Fibroblast of pulmonary artery (primary cell): ENCODE measurements at regions not wholly inside any gene's neighbourhood (a gene's known extent, or its start where the extent isn't known, plus 50 kb on each side); places are given as distances from the start of the nearest gene placed in this dataset.

Experiments used
- DNase-seq: peaks from one replicate; pipeline ENCODE4 v3.0.0-alpha.2; 2010; ENCODE audit warnings: low read depth
- H3K4me3 ChIP-seq: replicated peaks from 2 replicates; pipeline ENCODE4 v1.5.1; 2011; ENCODE audit warnings: low read depth, mild to moderate bottlenecking, control low read depth, low read length, moderate library complexity
- CTCF ChIP-seq: IDR thresholded peaks from 2 replicates; pipeline ENCODE4 v1.5.1; 2011; ENCODE audit warnings: mild to moderate bottlenecking, control low read depth, low read length, inconsistent platforms; ENCODE audit errors: missing control alignments

GRCh38 chr22:47801541-47802245 lies 1039.2 kb downstream of the TBC1D22A start:
- H3K4me3 ChIP-seq, result no peak overlapping the region
- no peak for TF ChIP-seq CTCF
- no peak for DNase-seq

GRCh38 chr22:47798229-47798628 lies 1035.8 kb downstream of the TBC1D22A start:
- TF ChIP-seq CTCF, result no peak
- no peak for DNase-seq
- no peak overlapping the region for H3K4me3 ChIP-seq

GRCh38 chr22:47797342-47797945 lies 1035.0 kb downstream of the TBC1D22A start:
- TF ChIP-seq CTCF, result no peak
- H3K4me3 ChIP-seq, result no peak overlapping the region
- DNase-seq, result no peak

- no peak for DNase-seq
- H3K4me3 ChIP-seq, result no peak overlapping the region
- no peak for TF ChIP-seq CTCF
Measured at GRCh38 chr22:47796128-47796908, 1033.9 kb downstream of the TBC1D22A start.

- DNase-seq, result no peak
- H3K4me3 ChIP-seq, result no peak overlapping the region
- no peak for TF ChIP-seq CTCF
Measured at GRCh38 chr22:47795477-47796127, 1033.2 kb downstream of the TBC1D22A start.

- TF ChIP-seq CTCF, result no peak
- no peak for DNase-seq
- no peak overlapping the region for H3K4me3 ChIP-seq
Measured at GRCh38 chr22:47794851-47795250, 1032.4 kb downstream of the TBC1D22A start.
